Activated CD4-positive, alpha-beta T cell treated with anti-CD3 and anti-CD28 coated beads for 36 hours (primary cell): ENCODE measurements at regions not wholly inside any gene's neighbourhood (a gene's known extent, or its start where the extent isn't known, plus 50 kb on each side); places are given as distances from the start of the nearest gene placed in this dataset.
"Not testable (repeated sequence)": the region's sequence is repeated elsewhere in the genome, so short reads cannot be mapped to it uniquely, and the experiment has no call there.

Experiments
- ATAC-seq: fragments of 200-7000 bp; cut with Tn5 transposase; one replicate; pipeline ENCODE4 v1.10.0; 2021; ENCODE audit warnings: mild to moderate bottlenecking, moderate library complexity
- CTCF ChIA-PET: fragments of 350-600 bp; sonication (Branson Sonifier 250); formaldehyde crosslinking; loops from one replicate; lab custom pipeline; 2021; ENCODE audit warnings: antibody characterized with exemption; lab: Charles Lee
- POLR2A ChIA-PET: fragments of 350-600 bp; sonication (Branson Sonifier 250); formaldehyde crosslinking; loops from one replicate; lab custom pipeline; 2021; ENCODE audit warnings: antibody characterized with exemption, inconsistent platforms; lab: Charles Lee
- DNase-seq: peaks from one replicate; pipeline ENCODE4 v3.0.0-alpha.2; 2020
- H3K27ac Mint-ChIP-seq: one replicate; pipeline ENCODE4 v1.8.0; 2021; ENCODE audit warnings: mixed read lengths
- H3K27me3 Mint-ChIP-seq: one replicate; pipeline ENCODE4 v1.8.0; 2021; ENCODE audit warnings: mixed read lengths
- H3K36me3 Mint-ChIP-seq: one replicate; pipeline ENCODE4 v1.8.0; 2021; ENCODE audit warnings: low read depth, mixed read lengths
- H3K4me1 Mint-ChIP-seq: one replicate; pipeline ENCODE4 v1.8.0; 2021; ENCODE audit warnings: mixed read lengths
- H3K4me3 Mint-ChIP-seq: one replicate; pipeline ENCODE4 v1.8.0; 2021; ENCODE audit warnings: mild to moderate bottlenecking, moderate library complexity, mixed read lengths
- H3K9me3 Mint-ChIP-seq: one replicate; pipeline ENCODE4 v1.8.0; 2021; ENCODE audit warnings: low read depth, mixed read lengths
- intact Hi-C, 2 experiments: fragments of 100-400 bp; cut with DNase I in 1 of 2; cut with micrococcal nuclease in 1 of 2; formaldehyde crosslinking; loops; one replicate each; pipeline versions ENCODE4 v1.14.2 to v1.15.1; 2022 to 2024; cut with DNase I, micrococcal nuclease

DNA sequence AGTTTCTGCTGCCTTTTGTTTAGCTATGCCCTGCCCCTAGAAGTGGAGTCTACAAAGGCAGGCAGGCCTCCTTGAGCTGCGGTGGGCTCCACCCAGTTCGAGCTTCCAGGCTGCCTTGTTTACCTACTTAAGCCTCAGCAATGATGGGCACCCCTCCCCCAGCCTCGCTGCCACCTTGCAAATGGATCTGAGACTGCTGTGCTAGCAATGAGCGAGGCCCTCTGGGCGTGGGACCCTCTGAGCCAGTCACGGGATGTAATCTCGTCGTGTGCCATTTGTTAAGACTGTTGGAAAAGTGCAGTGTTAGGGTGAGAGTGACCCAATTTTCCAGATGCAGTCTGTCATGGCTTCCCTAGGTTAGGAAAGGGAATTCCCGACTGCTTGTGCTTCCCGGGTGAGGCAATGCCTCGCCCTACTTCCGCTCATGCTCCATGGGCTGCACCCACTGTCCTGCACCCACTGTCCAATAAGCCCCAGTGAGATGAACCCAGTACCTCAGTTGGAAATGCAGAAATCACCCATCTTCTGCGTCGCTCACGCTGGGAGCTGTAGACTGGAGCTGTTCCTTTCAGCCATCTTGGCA, 1641.8 kb upstream of the TMEFF2 start:
- H3K36me3 Mint-ChIP-seq, DNase-seq, H3K27ac Mint-ChIP-seq, intact Hi-C loops, H3K9me3 Mint-ChIP-seq, H3K4me1 Mint-ChIP-seq, H3K4me3 Mint-ChIP-seq, ATAC-seq, POLR2A ChIA-PET, H3K27me3 Mint-ChIP-seq: not testable (repeated sequence)
- CTCF ChIA-PET, result interaction anchor here (0.9 kb wide), 1 partner anchor 13 kb away, joined by 4 read pairs; no protein-coding TSS in a partner anchor

DNA sequence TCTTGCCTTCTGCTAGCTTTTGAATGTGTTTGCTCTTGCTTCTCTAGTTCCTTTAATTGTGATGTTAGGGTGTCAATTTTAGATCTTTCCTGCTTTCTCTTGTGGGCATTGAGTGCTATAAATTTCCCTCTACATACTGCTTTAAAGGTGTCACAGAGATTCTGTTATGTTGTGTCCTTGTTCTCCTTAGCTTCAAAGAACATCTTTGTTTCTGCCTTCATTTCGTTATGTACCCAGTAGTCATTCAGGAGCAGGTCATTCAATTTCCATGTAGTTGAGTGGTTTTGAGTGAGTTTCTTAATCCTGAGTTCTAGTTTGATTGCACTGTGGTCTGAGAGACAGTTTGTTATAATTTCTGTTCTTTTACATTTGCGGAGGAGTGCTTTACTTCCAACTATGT, 1639.2 kb upstream of the TMEFF2 start:
- H3K36me3 Mint-ChIP-seq, H3K27me3 Mint-ChIP-seq, H3K4me1 Mint-ChIP-seq, DNase-seq, H3K27ac Mint-ChIP-seq, POLR2A ChIA-PET, CTCF ChIA-PET, H3K9me3 Mint-ChIP-seq, H3K4me3 Mint-ChIP-seq, ATAC-seq: not testable (repeated sequence)
- intact Hi-C loops, result loop anchor here (1.0 kb wide), 1 partner anchor 10 kb away; no protein-coding TSS in a partner anchor

DNA sequence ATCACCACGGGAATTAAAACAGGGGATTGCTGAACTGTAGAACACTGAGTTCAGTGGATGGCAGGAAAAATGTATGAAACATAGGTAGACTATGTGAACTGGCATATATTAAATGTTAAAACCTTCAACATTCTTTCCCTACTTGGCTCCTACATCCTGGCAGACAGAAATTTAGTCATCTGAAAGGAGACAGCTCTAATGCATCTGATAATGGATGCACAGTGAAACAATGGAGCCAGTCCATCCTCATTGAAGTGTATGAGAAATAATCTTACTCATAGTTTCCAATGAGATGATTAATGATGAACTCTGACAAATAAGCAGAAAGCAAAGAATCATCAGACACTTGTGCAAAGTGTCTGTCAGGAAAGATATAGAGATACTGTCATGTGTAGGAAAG, 1629.7 kb upstream of the TMEFF2 start:
- Mint-ChIP-seq H3K4me1 (no peaks in the 10 kb centered on the region), H3K27me3 (no peaks in the 10 kb centered on the region), H3K4me3 (no peak overlapping the region), H3K36me3 (no peaks in the 10 kb centered on the region), H3K9me3 (peaks cover 3% of the 10 kb centered on the region), H3K27ac (no peak overlapping the region)
- intact Hi-C loops, result loop anchor here (1.0 kb wide), 1 partner anchor 10 kb away; no protein-coding TSS in a partner anchor
- no peak for ATAC-seq
- ChIA-PET POLR2A (no interaction called here), CTCF (interaction anchor here (1.1 kb wide), 1 partner anchor 11 kb away, joined by 4 read pairs; no protein-coding TSS in a partner anchor)
- DNase-seq, result no peak

DNA sequence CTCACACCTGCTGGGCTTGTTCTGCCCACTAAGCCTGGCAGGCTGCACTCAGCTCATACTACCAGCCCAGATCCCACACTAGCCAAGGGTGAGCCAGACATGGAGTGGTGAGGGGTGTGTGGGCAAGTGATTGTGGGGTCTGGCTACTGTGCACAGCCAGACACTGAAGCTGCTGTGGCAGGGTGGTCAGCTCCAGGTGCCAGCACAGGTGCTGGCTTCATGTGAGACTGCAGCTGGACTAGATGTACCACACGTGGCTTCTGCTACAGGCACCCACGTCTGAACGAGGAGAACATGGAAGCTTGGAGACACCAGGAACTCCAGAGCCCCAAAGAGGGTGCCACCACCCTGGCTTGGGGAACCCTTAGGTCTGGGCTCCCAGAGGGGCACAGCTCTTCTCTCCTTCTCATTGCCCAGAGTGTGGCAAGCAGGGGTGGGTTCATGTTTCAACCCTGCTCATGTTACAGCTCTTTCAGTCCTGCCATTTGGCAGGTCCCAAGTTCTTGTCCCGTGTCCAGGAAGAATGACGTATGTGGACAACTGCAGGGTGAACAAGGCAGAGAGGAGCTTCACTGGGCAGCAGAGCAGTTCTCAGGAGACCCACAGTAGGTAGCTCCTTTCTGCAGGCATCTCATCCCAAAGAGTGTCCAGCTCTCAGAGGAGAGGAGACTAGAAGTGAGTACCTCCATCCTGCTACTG, 1624.2 kb upstream of the TMEFF2 start:
- Mint-ChIP-seq H3K9me3 (peaks cover 3% of the 10 kb centered on the region), H3K4me1 (no peaks in the 10 kb centered on the region), H3K4me3 (no peak overlapping the region), H3K36me3 (no peaks in the 10 kb centered on the region), H3K27me3 (no peaks in the 10 kb centered on the region), H3K27ac (no peak overlapping the region)
- no peak for DNase-seq
- intact Hi-C loops, result no loop called here
- ChIA-PET POLR2A (no interaction called here), CTCF (no interaction called here)
- no peak for ATAC-seq

DNA sequence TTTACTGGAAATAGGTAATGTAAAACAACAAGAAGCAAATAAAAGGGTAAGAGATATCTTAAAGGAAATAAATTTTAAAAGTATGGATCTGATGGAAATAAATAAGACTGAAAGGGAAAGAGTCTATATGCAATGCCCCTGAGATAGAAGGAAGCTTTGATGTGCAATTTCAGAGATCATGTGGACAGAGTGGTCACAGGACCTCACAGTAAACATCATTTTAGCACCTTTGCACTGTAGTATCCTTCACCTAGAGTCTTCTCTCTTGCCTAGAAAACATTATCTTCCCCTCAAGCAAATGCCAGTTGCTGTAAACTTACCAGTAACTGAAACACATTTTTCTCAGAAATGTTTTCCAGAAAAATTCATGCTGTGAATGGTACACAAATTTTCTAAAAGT, 1621.3 kb upstream of the TMEFF2 start:
- ChIA-PET CTCF (no interaction called here), POLR2A (no interaction called here)
- no peaks in the 10 kb centered on the region for H3K4me1 Mint-ChIP-seq
- H3K4me3 Mint-ChIP-seq, result no peak overlapping the region
- no peaks in the 10 kb centered on the region for H3K9me3 Mint-ChIP-seq
- ATAC-seq (no peak), DNase-seq (no peak)
- no peak overlapping the region for H3K27ac Mint-ChIP-seq
- no peaks in the 10 kb centered on the region for H3K36me3 Mint-ChIP-seq
- intact Hi-C loops, result no loop called here
- no peaks in the 10 kb centered on the region for H3K27me3 Mint-ChIP-seq

DNA sequence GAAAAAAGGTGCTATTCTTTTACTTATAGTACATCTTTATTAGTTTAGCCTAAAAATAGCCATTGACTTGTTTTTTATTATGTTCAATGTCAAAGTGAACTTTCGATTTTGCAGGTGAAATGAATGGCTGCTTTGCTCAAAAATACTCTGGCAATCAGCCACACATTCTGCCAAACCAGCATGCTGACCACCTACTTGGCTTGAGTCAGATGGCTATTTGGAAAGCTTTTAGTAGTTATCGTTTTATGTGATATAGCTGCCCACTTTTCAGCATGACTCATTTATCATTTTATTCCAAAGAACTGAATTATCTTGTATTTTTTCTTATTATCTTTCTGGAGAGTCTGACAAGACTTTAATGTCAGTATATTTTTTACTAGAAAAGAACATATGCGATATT, 1615.8 kb upstream of the TMEFF2 start:
- intact Hi-C loops, result no loop called here
- H3K4me1 Mint-ChIP-seq, result no peaks in the 10 kb centered on the region
- H3K27ac Mint-ChIP-seq, result no peak overlapping the region
- H3K4me3 Mint-ChIP-seq, result no peak overlapping the region
- ATAC-seq, result no peak
- ChIA-PET POLR2A (no interaction called here), CTCF (no interaction called here)
- no peaks in the 10 kb centered on the region for H3K36me3 Mint-ChIP-seq
- no peak for DNase-seq
- no peaks in the 10 kb centered on the region for H3K27me3 Mint-ChIP-seq
- H3K9me3 Mint-ChIP-seq, result peaks cover 1% of the 10 kb centered on the region

DNA sequence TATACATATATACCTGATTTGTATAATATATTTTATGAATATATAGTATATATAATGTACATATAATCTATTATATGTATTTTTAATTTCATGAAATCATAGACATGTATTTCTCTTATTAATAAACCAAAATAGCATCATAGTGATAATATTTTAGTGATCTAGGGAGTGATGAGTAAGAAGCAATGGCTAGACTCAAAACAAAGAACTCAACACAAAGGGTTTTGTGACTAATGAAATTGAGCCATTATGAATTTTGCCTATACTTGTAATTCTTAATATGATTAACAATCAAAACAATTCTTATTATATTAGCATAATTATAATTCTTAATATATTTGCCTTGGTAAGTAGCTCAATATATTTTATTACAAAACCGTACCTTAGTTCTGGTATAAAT, 1614.1 kb upstream of the TMEFF2 start:
- intact Hi-C loops, result no loop called here
- POLR2A ChIA-PET, result no interaction called here
- peaks cover 1% of the 10 kb centered on the region for H3K9me3 Mint-ChIP-seq
- no peaks in the 10 kb centered on the region for H3K4me1 Mint-ChIP-seq
- H3K27me3 Mint-ChIP-seq, result no peaks in the 10 kb centered on the region
- CTCF ChIA-PET, result no interaction called here
- DNase-seq (no peak), ATAC-seq (no peak)
- H3K36me3 Mint-ChIP-seq, result no peaks in the 10 kb centered on the region
- H3K27ac Mint-ChIP-seq, result no peak overlapping the region
- H3K4me3 Mint-ChIP-seq, result no peak overlapping the region

DNA sequence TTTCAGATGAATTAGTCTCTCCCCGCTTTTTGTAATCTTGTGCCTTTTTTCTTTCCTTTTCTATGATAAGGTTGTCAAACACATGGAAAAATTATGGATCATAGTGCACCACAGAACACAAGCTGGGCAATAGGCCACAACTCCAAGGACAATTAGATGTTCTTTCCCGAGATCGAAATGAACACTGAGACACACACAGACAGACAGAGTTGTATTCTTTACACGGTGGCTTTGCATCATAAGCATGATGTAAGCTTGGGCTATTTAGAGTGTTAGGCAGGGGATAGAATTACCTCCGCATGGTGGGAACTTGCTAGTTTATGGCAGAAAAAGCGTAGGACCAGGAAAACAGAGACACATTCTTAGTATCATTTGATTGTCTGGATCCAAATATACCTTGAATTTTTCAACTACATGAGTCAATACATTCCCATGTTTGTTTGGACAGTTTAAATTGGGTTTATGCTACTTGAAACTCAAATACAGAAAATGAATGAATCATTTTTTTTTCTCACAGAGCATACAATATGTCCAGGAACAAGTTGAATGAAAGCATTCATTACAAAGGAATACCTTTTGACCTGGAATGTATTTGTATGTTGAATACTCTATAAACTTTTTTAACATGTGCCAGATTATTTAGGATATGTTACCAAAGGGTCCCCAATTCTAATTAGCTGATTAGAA, 1611.5 kb upstream of the TMEFF2 start:
- CTCF ChIA-PET, result no interaction called here
- DNase-seq, result no peak
- Mint-ChIP-seq H3K4me3 (no peak overlapping the region), H3K27ac (no peak overlapping the region), H3K4me1 (no peaks in the 10 kb centered on the region), H3K27me3 (no peaks in the 10 kb centered on the region), H3K36me3 (no peaks in the 10 kb centered on the region), H3K9me3 (peaks cover 1% of the 10 kb centered on the region)
- POLR2A ChIA-PET, result no interaction called here
- intact Hi-C loops, result no loop called here
- no peak for ATAC-seq

DNA sequence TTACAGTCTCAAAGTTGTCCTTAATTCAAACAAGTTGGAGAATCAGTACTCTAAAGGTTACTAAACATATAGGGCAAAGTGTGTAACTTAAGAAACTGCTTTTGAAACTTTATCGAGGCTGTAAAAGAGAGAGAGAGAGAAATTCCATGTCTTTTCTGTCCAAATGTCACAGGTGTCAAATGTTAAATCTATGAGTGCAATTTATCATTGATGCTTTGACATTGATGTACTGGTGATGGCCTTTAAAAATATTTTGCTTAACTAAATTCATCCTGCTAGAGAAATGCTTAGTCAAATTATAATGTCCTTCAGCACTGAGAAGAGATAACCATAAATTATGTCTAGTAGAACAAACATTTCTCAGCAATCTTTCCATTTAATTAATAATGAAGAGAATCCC, 1602.1 kb upstream of the TMEFF2 start:
- ATAC-seq, result no peak
- Mint-ChIP-seq H3K9me3 (no peaks in the 10 kb centered on the region), H3K27me3 (no peaks in the 10 kb centered on the region), H3K4me1 (no peaks in the 10 kb centered on the region), H3K36me3 (no peaks in the 10 kb centered on the region), H3K4me3 (no peak overlapping the region), H3K27ac (no peak overlapping the region)
- no peak for DNase-seq
- CTCF ChIA-PET, result no interaction called here
- intact Hi-C loops, result no loop called here
- POLR2A ChIA-PET, result no interaction called here

DNA sequence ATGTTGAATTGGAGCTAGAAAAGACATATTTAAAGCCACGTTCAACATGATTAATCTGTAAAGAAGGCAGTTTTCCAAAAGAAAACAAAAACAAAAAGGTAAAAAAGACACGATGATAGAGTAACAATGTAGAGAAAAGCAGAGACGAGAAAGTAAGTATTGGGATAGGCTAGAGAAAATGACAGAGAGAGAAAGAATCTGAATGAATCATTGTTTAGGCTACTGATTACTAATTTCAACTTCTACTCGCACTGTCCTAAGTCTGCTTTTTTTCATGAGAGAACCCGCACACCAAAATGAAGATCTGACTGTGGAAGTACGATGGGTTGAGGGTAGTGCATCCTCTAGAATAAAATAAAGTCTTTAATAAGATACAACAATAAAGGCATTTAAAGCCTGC, 1599.2 kb upstream of the TMEFF2 start:
- Mint-ChIP-seq H3K4me1 (no peaks in the 10 kb centered on the region), H3K9me3 (no peaks in the 10 kb centered on the region), H3K4me3 (no peak overlapping the region), H3K27ac (no peak overlapping the region), H3K36me3 (no peaks in the 10 kb centered on the region), H3K27me3 (no peaks in the 10 kb centered on the region)
- ATAC-seq (no peak), DNase-seq (no peak)
- ChIA-PET POLR2A (no interaction called here), CTCF (no interaction called here)
- intact Hi-C loops, result no loop called here

DNA sequence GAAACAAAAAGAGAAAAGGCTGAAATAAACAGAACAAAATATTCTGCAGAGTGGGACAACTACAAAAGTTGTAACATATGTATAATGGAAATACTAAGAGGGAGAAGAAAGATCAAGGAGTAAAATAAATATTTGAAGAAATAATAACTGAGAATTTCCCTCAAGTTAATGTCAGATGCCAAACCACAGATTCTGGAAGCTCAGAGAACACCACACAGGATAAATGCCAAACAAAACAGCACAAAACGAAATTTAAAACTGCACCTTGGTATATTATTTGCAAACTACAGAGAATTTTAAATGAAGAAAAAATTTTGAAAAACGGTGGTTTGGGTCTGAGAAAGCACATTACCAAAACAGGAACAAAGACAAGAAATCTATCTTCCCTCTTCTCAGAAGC, 1588.9 kb upstream of the TMEFF2 start:
- ChIA-PET POLR2A (interaction anchor here (0.7 kb wide), 1 partner anchor 46 kb away, joined by 4 read pairs; no protein-coding TSS in a partner anchor), CTCF (no interaction called here)
- Mint-ChIP-seq H3K27me3 (no peaks in the 10 kb centered on the region), H3K9me3 (peaks cover 3% of the 10 kb centered on the region), H3K27ac (no peak overlapping the region), H3K4me3 (no peak overlapping the region), H3K36me3 (no peaks in the 10 kb centered on the region), H3K4me1 (no peaks in the 10 kb centered on the region)
- ATAC-seq, result no peak
- no peak for DNase-seq
- intact Hi-C loops, result no loop called here

DNA sequence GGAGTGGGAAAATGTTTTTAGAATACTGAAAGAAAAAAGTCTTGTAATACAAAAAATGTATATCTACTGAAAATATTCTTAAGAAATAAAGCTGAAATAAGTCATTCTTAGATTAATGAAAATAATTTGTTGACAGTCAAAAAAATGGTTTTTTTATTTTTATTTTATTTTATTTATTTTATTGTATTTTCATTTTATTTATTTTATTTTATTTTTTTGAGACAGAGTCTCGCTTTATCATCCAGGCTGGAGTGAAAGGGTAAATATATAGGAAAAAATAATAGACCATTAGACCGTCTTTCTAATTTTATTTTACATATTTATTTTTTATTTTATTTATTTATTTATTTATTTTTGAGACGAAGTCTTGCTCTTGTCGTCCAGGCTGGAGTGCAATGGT, 1583.6 kb upstream of the TMEFF2 start:
- H3K27ac Mint-ChIP-seq, result no peak overlapping the region
- POLR2A ChIA-PET, result no interaction called here
- H3K4me1 Mint-ChIP-seq, result no peaks in the 10 kb centered on the region

More for the DNA sequence above, 1583.6 kb upstream of the TMEFF2 start:
- no peaks in the 10 kb centered on the region for H3K27me3 Mint-ChIP-seq
- intact Hi-C loops, result no loop called here
- H3K36me3 Mint-ChIP-seq, result no peaks in the 10 kb centered on the region
- H3K9me3 Mint-ChIP-seq, result no peaks in the 10 kb centered on the region
- H3K4me3 Mint-ChIP-seq, result no peak overlapping the region
- CTCF ChIA-PET, result interaction anchor here (0.7 kb wide), 1 partner anchor 141 kb away, joined by 3 read pairs; no protein-coding TSS in a partner anchor
- no peak for DNase-seq
- no peak for ATAC-seq
